ENCODE measurements at regions not wholly inside any gene's neighbourhood (a gene's known extent, or its start where the extent isn't known, plus 50 kb on each side); places are given as distances from the start of the nearest gene placed in this dataset.

- no peaks in the 10 kb centered on the region for H3K36me3 Mint-ChIP-seq
- Histone ChIP-seq H3K9ac (ENCODE audit: insufficient read depth, low read length, poor library complexity, severe bottlenecking) (no peak overlapping the region), H3K36me3 (replicated peaks in 1 of 2; ENCODE audit: control insufficient read depth in 1 of 2, insufficient read depth in 2 of 2, low read length in 2 of 2) (no peaks in the 10 kb centered on the region), H3K27me3 (ENCODE audit: control insufficient read depth in 2 of 2, insufficient read depth in 2 of 2, low read length in 2 of 2) (no peaks in the 10 kb centered on the region), H3K4me1 (ENCODE audit: control insufficient read depth in 1 of 2, insufficient read depth in 2 of 2, low read length in 2 of 2) (no peaks in the 10 kb centered on the region), H3K79me2 (ENCODE audit: insufficient read depth, low read length) (no peaks in the 10 kb centered on the region), H3K27ac (ENCODE audit: low read depth in 1 of 2, low read length in 2 of 2) (no peak overlapping the region), H4K20me1 (ENCODE audit: insufficient read depth, low read length) (no peaks in the 10 kb centered on the region), H3K4me3 (replicated peaks in 1 of 3; ENCODE audit: low read depth in 2 of 3, low read length in 3 of 3) (no peak overlapping the region), H3K4me2 (replicated peaks; ENCODE audit: extremely low read depth, low read length, poor library complexity, severe bottlenecking) (no peak overlapping the region), H3K9me3 (replicated peaks in 1 of 2; ENCODE audit: control insufficient read depth in 1 of 2, insufficient read depth in 1 of 2, low read length in 2 of 2) (no peaks in the 10 kb centered on the region), H2AFZ (ENCODE audit: insufficient read depth, low read depth, low read length, poor library complexity, severe bottlenecking) (no peak overlapping the region)
- TF ChIP-seq, protein P1, sequence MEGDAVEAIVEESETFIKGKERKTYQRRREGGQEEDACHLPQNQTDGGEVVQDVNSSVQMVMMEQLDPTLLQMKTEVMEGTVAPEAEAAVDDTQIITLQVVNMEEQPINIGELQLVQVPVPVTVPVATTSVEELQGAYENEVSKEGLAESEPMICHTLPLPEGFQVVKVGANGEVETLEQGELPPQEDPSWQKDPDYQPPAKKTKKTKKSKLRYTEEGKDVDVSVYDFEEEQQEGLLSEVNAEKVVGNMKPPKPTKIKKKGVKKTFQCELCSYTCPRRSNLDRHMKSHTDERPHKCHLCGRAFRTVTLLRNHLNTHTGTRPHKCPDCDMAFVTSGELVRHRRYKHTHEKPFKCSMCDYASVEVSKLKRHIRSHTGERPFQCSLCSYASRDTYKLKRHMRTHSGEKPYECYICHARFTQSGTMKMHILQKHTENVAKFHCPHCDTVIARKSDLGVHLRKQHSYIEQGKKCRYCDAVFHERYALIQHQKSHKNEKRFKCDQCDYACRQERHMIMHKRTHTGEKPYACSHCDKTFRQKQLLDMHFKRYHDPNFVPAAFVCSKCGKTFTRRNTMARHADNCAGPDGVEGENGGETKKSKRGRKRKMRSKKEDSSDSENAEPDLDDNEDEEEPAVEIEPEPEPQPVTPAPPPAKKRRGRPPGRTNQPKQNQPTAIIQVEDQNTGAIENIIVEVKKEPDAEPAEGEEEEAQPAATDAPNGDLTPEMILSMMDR (IDR thresholded peaks at IDR 0.05): no peak
- no peaks in the 10 kb centered on the region for H3K27me3 Mint-ChIP-seq (ENCODE audit: low read depth in 3 of 3)
- DNase-seq: no peak
- no peaks in the 10 kb centered on the region for H3K4me1 Mint-ChIP-seq
- H3K27ac Mint-ChIP-seq: no peak overlapping the region
- H3K9me3 Mint-ChIP-seq: no peaks in the 10 kb centered on the region
- H3K4me3 Mint-ChIP-seq: no peak overlapping the region
- intact Hi-C loops (cut with micrococcal nuclease): no loop called here
- WGBS (ENCODE audit: insufficient coverage): 100% methylated on average over 1 of the region's 1 CpG
Observed at GRCh38 chr2:211114826-211115455, 558.5 kb downstream of the CPS1 start.

DNA sequence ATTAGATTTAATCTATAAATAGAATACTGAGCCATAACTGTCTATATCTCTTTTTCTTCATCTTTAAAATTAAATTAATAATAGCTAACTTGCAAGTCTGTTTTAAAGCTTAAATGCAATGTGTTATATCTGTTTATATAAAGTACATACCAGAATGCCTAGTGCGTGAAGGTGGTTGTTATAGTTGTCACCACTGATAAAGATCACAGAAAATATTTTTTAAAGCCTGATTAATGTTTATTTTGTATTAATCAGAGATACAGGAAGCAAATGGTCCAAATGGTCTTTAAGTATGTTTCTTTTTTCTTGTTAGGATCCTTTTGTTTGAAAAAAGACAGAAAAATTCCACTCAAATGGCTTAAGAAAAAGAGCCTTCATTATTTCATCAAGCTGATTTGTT is 560.6 kb downstream of the CPS1 start:
- H3K27ac Mint-ChIP-seq: no peak overlapping the region
- no peaks in the 10 kb centered on the region for H3K79me2 ChIP-seq (ENCODE audit: insufficient read depth, low read length)
- no peaks in the 10 kb centered on the region for H3K36me3 Mint-ChIP-seq
- no peaks in the 10 kb centered on the region for H3K4me1 ChIP-seq (ENCODE audit: control insufficient read depth in 1 of 2, insufficient read depth in 2 of 2, low read length in 2 of 2)
- TF ChIP-seq, protein P1 (IDR thresholded peaks at IDR 0.05): no peak
- no peak overlapping the region for H3K4me2 ChIP-seq (replicated peaks; ENCODE audit: extremely low read depth, low read length, poor library complexity, severe bottlenecking)
- no peaks in the 10 kb centered on the region for H3K4me1 Mint-ChIP-seq
- no peak for DNase-seq
- no peak overlapping the region for H3K4me3 Mint-ChIP-seq
- H3K9me3 Mint-ChIP-seq: no peaks in the 10 kb centered on the region
- no peaks in the 10 kb centered on the region for H3K27me3 ChIP-seq (ENCODE audit: control insufficient read depth in 2 of 2, insufficient read depth in 2 of 2, low read length in 2 of 2)
- intact Hi-C loops (cut with micrococcal nuclease): no loop called here
- no CpG with 5 or more reads among the region's 1 CpG for WGBS (ENCODE audit: insufficient coverage)
- H3K36me3 ChIP-seq (replicated peaks in 1 of 2; ENCODE audit: control insufficient read depth in 1 of 2, insufficient read depth in 2 of 2, low read length in 2 of 2): no peaks in the 10 kb centered on the region
- no peak overlapping the region for H2AFZ ChIP-seq (ENCODE audit: insufficient read depth, low read depth, low read length, poor library complexity, severe bottlenecking)
- no peak overlapping the region for H3K27ac ChIP-seq (ENCODE audit: low read depth in 1 of 2, low read length in 2 of 2)
- no peak overlapping the region for H3K9ac ChIP-seq (ENCODE audit: insufficient read depth, low read length, poor library complexity, severe bottlenecking)
- H3K9me3 ChIP-seq (replicated peaks in 1 of 2; ENCODE audit: control insufficient read depth in 1 of 2, insufficient read depth in 1 of 2, low read length in 2 of 2): no peaks in the 10 kb centered on the region
- no peaks in the 10 kb centered on the region for H4K20me1 ChIP-seq (ENCODE audit: insufficient read depth, low read length)
- H3K27me3 Mint-ChIP-seq (ENCODE audit: low read depth in 3 of 3): no peaks in the 10 kb centered on the region
- no peak overlapping the region for H3K4me3 ChIP-seq (replicated peaks in 1 of 3; ENCODE audit: low read depth in 2 of 3, low read length in 3 of 3)
